H1 (cell line): ENCODE measurements at regions not wholly inside any gene's neighbourhood (a gene's known extent, or its start where the extent isn't known, plus 50 kb on each side); places are given as distances from the start of the nearest gene placed in this dataset.

Source experiments
- CTCF ChIA-PET: fragments of 300-600 bp; sonication (Branson Sonifier 250); formaldehyde crosslinking; loops from one replicate; lab custom pipeline; 2021; ENCODE audit not compliant: partially characterized antibody; lab: Charles Lee
- POLR2A ChIA-PET: fragments of 300-600 bp; sonication (Branson Sonifier 250); formaldehyde crosslinking; loops from one replicate; lab custom pipeline; 2021; ENCODE audit warnings: inconsistent platforms; ENCODE audit not compliant: partially characterized antibody; lab: Charles Lee
- DNase-seq, 2 experiments: peaks; one replicate each; pipeline versions ENCODE4 v3.0.0 to v3.0.0-alpha.2; 2010 to 2022; ENCODE audit warnings: low spot score in 2 of 2, low read depth in 1 of 2, mixed read lengths in 1 of 2
- FAIRE-seq: peaks from 2 replicates; lab custom pipeline; 2011; peaks lifted over from hg19 to GRCh38; lab: Jason Lieb, UNC
- H2AFZ ChIP-seq: 2 replicates; pipeline ENCODE4 v1.8.1; 2012; ENCODE audit warnings: low read length, inconsistent platforms
- H2AK5ac ChIP-seq: 2 replicates; pipeline ENCODE4 v1.6.1; 2013; ENCODE audit warnings: low read depth, low read length
- H2BK120ac ChIP-seq: replicated peaks from 2 replicates; pipeline ENCODE3; 2013; ENCODE audit warnings: low read depth, low read length, inconsistent platforms
- H2BK12ac ChIP-seq: 2 replicates; pipeline ENCODE4 v1.6.1; 2013; ENCODE audit warnings: low read depth, low read length
- H2BK15ac ChIP-seq: 2 replicates; pipeline ENCODE4 v1.6.1; 2013; ENCODE audit warnings: low read length
- H2BK20ac ChIP-seq: 2 replicates; pipeline ENCODE4 v1.6.1; 2013; ENCODE audit warnings: low read length
- H2BK5ac ChIP-seq: 2 replicates; pipeline ENCODE4 v1.6.1; 2013; ENCODE audit warnings: low read depth, low read length
- H3K14ac ChIP-seq: 2 replicates; pipeline ENCODE4 v1.6.1; 2013; ENCODE audit warnings: inconsistent platforms; ENCODE audit not compliant: insufficient read length
- H3K18ac ChIP-seq: 2 replicates; pipeline ENCODE4 v1.6.1; 2013; ENCODE audit warnings: low read length; ENCODE audit errors: extremely low read depth
- H3K23ac ChIP-seq: 2 replicates; pipeline ENCODE4 v1.6.1; 2013; ENCODE audit warnings: inconsistent platforms; ENCODE audit not compliant: insufficient read length
- H3K23me2 ChIP-seq: 2 replicates; pipeline ENCODE4 v1.6.1; 2013; ENCODE audit warnings: low read depth, low read length
- H3K27ac ChIP-seq: 2 replicates; pipeline ENCODE4 v1.6.1; 2011; ENCODE audit warnings: low read depth, low read length, inconsistent platforms
- H3K27me3 ChIP-seq, 4 experiments: replicated peaks in 1 of 4; 1 replicate in 1 of 4; 2 replicates in 3 of 4; pipeline versions ENCODE4 v1.6.1 to v1.8.1; 2011 to 2013; ENCODE audit warnings: low read length in 3 of 4, mild to moderate bottlenecking in 3 of 4, inconsistent platforms in 2 of 4, mixed read lengths in 2 of 4, moderate library complexity in 1 of 4; ENCODE audit not compliant: control insufficient read depth in 3 of 4, insufficient read depth in 3 of 4; ENCODE audit errors: extremely low read depth in 1 of 4
- H3K36me3 ChIP-seq, 4 experiments: 2 replicates each; pipeline versions ENCODE4 v1.6.1 to v1.8.1; 2011 to 2013; ENCODE audit warnings: mild to moderate bottlenecking in 4 of 4, low read length in 3 of 4, moderate library complexity in 2 of 4, control low read depth in 1 of 4, inconsistent platforms in 1 of 4; ENCODE audit not compliant: insufficient read depth in 4 of 4, control insufficient read depth in 2 of 4
- H3K4ac ChIP-seq: replicated peaks from 2 replicates; pipeline ENCODE3; 2013; ENCODE audit warnings: low read length, low read depth, mixed read lengths, inconsistent platforms; ENCODE audit not compliant: insufficient read length
- H3K4me1 ChIP-seq, 4 experiments: replicated peaks in 1 of 4; 1 replicate in 1 of 4; 2 replicates in 3 of 4; pipeline versions ENCODE4 v1.6.1 to v1.8.1; 2011 to 2013; ENCODE audit warnings: low read length in 3 of 4, inconsistent platforms in 2 of 4, mixed read lengths in 1 of 4; ENCODE audit not compliant: insufficient read depth in 4 of 4, control insufficient read depth in 3 of 4
- H3K4me2 ChIP-seq, 2 experiments: 2 replicates each; pipeline versions ENCODE4 v1.6.1 to v1.8.1; 2011 to 2013; ENCODE audit warnings: low read depth in 2 of 2, low read length in 2 of 2, control low read depth in 1 of 2, inconsistent platforms in 1 of 2, mild to moderate bottlenecking in 1 of 2; ENCODE audit not compliant: insufficient read depth in 1 of 2
- H3K4me3 ChIP-seq, 4 experiments: fragments of 200-600, 300-600 bp in 1 of 4; sonication (generic), shearing (Covaris generic), sonication (Bioruptor Twin) in 1 of 4; 2 replicates each; pipeline versions ENCODE4 v1.5.1 to v1.8.1; 2011 to 2016; ENCODE audit warnings: low read length in 4 of 4, low read depth in 3 of 4, control low read depth in 2 of 4, inconsistent platforms in 2 of 4, mild to moderate bottlenecking in 2 of 4, mixed read lengths in 1 of 4, moderate library complexity in 1 of 4; ENCODE audit not compliant: insufficient read depth in 2 of 4; ENCODE audit errors: extremely low read depth in 1 of 4
- H3K56ac ChIP-seq: replicated peaks from 2 replicates; pipeline ENCODE3; 2013; ENCODE audit warnings: low read depth, mild to moderate bottlenecking, mixed read lengths, low read length, inconsistent platforms; ENCODE audit not compliant: insufficient read length
- H3K79me1 ChIP-seq: 2 replicates; pipeline ENCODE4 v1.6.1; 2013; ENCODE audit warnings: low read depth, low read length, control low read depth
- H3K79me2 ChIP-seq, 2 experiments: 2 replicates each; pipeline versions ENCODE4 v1.6.1 to v1.8.1; 2012 to 2013; ENCODE audit warnings: low read length in 2 of 2, mild to moderate bottlenecking in 2 of 2, inconsistent platforms in 1 of 2; ENCODE audit not compliant: insufficient read depth in 2 of 2, control insufficient read depth in 1 of 2
- H3K9ac ChIP-seq, 4 experiments: replicated peaks in 1 of 4; 1 replicate in 1 of 4; 2 replicates in 3 of 4; pipeline versions ENCODE4 v1.6.1 to v1.8.1; 2011 to 2013; ENCODE audit warnings: low read depth in 3 of 4, low read length in 3 of 4, control low read depth in 2 of 4, mild to moderate bottlenecking in 2 of 4, moderate library complexity in 2 of 4, inconsistent platforms in 1 of 4; ENCODE audit errors: extremely low read depth in 1 of 4
- H3K9me3 ChIP-seq, 2 experiments: 2 replicates each; pipeline versions ENCODE4 v1.6.1 to v1.8.1; 2012 to 2013; ENCODE audit warnings: mild to moderate bottlenecking in 2 of 2, moderate library complexity in 2 of 2, control low read depth in 1 of 2, inconsistent platforms in 1 of 2, low read depth in 1 of 2, low read length in 1 of 2, mixed read lengths in 1 of 2; ENCODE audit not compliant: insufficient read depth in 2 of 2
- H4K20me1 ChIP-seq, 2 experiments: replicated peaks in 1 of 2; 2 replicates each; pipeline versions ENCODE3 to v1.8.1; 2011 to 2013; ENCODE audit warnings: inconsistent platforms in 2 of 2, low read length in 2 of 2, mild to moderate bottlenecking in 1 of 2; ENCODE audit not compliant: insufficient read depth in 2 of 2, control insufficient read depth in 1 of 2
- H4K5ac ChIP-seq: 2 replicates; pipeline ENCODE4 v1.6.1; 2013; ENCODE audit warnings: low read length, low read depth, mixed read lengths, inconsistent platforms; ENCODE audit not compliant: insufficient read length
- H4K8ac ChIP-seq: 2 replicates; pipeline ENCODE4 v1.8.0; 2013; ENCODE audit warnings: mild to moderate bottlenecking, moderate library complexity, low read length, inconsistent platforms; ENCODE audit not compliant: insufficient read depth; ENCODE audit errors: extremely low read depth
- H4K91ac ChIP-seq: replicated peaks from 2 replicates; pipeline ENCODE3; 2013; ENCODE audit warnings: low read length, mixed read lengths, inconsistent platforms; ENCODE audit not compliant: insufficient read length
- EGR1 ChIP-seq: IDR thresholded peaks from 2 replicates; pipeline ENCODE4 v1.6.1; 2011; ENCODE audit warnings: low read depth, low read length, borderline replicate concordance
- SIX5 ChIP-seq: IDR thresholded peaks from 2 replicates; pipeline ENCODE4 v1.6.1; 2011; ENCODE audit warnings: mild to moderate bottlenecking, low read depth, low read length
- SP2 ChIP-seq: IDR thresholded peaks from 2 replicates; pipeline ENCODE4 v1.6.1; 2012; ENCODE audit warnings: mild to moderate bottlenecking, low read length, inconsistent platforms
- WGBS, 2 experiments: shearing (Covaris generic) in 1 of 2; methylation state at CpG; one replicate each; pipeline versions ENCODE4 v1.1.6 to v1.1.7; 2013 to 2015; ENCODE audit warnings: low lambda C conversion rate in 2 of 2, mixed read lengths in 2 of 2, inconsistent platforms in 1 of 2, low coverage in 1 of 2, missing lambda C conversion rate in 1 of 2; ENCODE audit not compliant: insufficient replicate concordance in 2 of 2, insufficient coverage in 1 of 2, insufficient read length in 1 of 2; ENCODE audit errors: extremely low coverage in 1 of 2, missing lambda C conversion rate in 1 of 2; 5-methylcytosine and 5-hydroxymethylcytosine counted together
- TF ChIP-seq, protein P1 (sequence below): IDR thresholded peaks from 2 replicates; pipeline ENCODE4 v1.6.1; 2012; ENCODE audit warnings: inconsistent platforms

- Histone ChIP-seq H3K9ac (no peak overlapping the region), H3K9me3 (no peaks in the 10 kb centered on the region), H3K36me3 (no peaks in the 10 kb centered on the region), H3K56ac (no peak overlapping the region), H3K27ac (no peak overlapping the region), H3K4me1 (peaks cover 0 to 8% (median 2%) of the 10 kb centered on the region in 4 experiments; a peak in 3 of 7 replicates), H3K23ac (no peak overlapping the region), H2BK5ac (no peak overlapping the region), H3K14ac (no peak overlapping the region), H3K4me2 (no peak overlapping the region), H3K23me2 (no peaks in the 10 kb centered on the region), H2AK5ac (no peak overlapping the region), H2BK120ac (no peak overlapping the region), H2BK15ac (no peak overlapping the region), H4K8ac (no peak overlapping the region), H3K79me2 (no peaks in the 10 kb centered on the region), H2BK12ac (no peak overlapping the region), H3K4me3 (no peak overlapping the region), H2BK20ac (no peak overlapping the region), H3K4ac (no peak overlapping the region), H4K91ac (no peak overlapping the region), H3K27me3 (no peaks in the 10 kb centered on the region), H4K20me1 (no peaks in the 10 kb centered on the region), H3K18ac (no peak overlapping the region), H2AFZ (no peak overlapping the region), H4K5ac (no peak overlapping the region), H3K79me1 (no peaks in the 10 kb centered on the region)
- DNase-seq (no peak), FAIRE-seq (no peak)
- ChIA-PET POLR2A (no interaction called here), CTCF (interaction anchor here (0.6 to 1.9 kb wide), 5 partner anchors 20 to 90 kb away, joined by 3 to 8 read pairs (median 4); no protein-coding TSS in a partner anchor)
- TF ChIP-seq SIX5 (no peak), EGR1 (no peak), SP2 (no peak)
- TF ChIP-seq, protein P1, sequence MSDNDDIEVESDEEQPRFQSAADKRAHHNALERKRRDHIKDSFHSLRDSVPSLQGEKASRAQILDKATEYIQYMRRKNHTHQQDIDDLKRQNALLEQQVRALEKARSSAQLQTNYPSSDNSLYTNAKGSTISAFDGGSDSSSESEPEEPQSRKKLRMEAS, result 0 out of 2 replicates have a peak, but pooled peaks have one; percentile 32
- 82% methylated on average over 3 of the region's 3 CpGs; no CpG with 5 or more reads in 1 of the 2 experiments for WGBS, 2 experiments
Observed at GRCh38 chr11:45432100-45432499, 146.0 kb upstream of the SYT13 start.
